ENCODE measurements at regions not wholly inside any gene's neighbourhood (a gene's known extent, or its start where the extent isn't known, plus 50 kb on each side); places are given as distances from the start of the nearest gene placed in this dataset.

- Histone ChIP-seq H3K4me1 (ENCODE audit: insufficient read depth, low read length) (no peaks in the 10 kb centered on the region), H3K27me3 (ENCODE audit: insufficient read depth, low read length) (no peaks in the 10 kb centered on the region), H3K9me3 (ENCODE audit: insufficient read depth, low read depth, low read length) (no peaks in the 10 kb centered on the region), H3K36me3 (ENCODE audit: insufficient read depth, low read depth, low read length) (no peaks in the 10 kb centered on the region), H3K4me3 (ENCODE audit: low read length) (no peak overlapping the region), H3K9ac (ENCODE audit: low read depth, low read length) (no peak overlapping the region), H3K27ac (ENCODE audit: low read length) (no peak overlapping the region)
Measured at GRCh38 chr12:90029317-90029716, 320.7 kb upstream of the ATP2B1 start.

GRCh38 chr12:90028635-90029051, 320.0 kb upstream of the ATP2B1 start:
- Histone ChIP-seq H3K36me3 (ENCODE audit: insufficient read depth, low read depth, low read length) (no peaks in the 10 kb centered on the region), H3K27ac (ENCODE audit: low read length) (no peak overlapping the region), H3K4me1 (ENCODE audit: insufficient read depth, low read length) (no peaks in the 10 kb centered on the region), H3K27me3 (ENCODE audit: insufficient read depth, low read length) (no peaks in the 10 kb centered on the region), H3K4me3 (ENCODE audit: low read length) (no peak overlapping the region), H3K9me3 (ENCODE audit: insufficient read depth, low read depth, low read length) (no peaks in the 10 kb centered on the region), H3K9ac (ENCODE audit: low read depth, low read length) (no peak overlapping the region)

GRCh38 chr12:90027889-90028634, 319.4 kb upstream of the ATP2B1 start:
- no peaks in the 10 kb centered on the region for H3K9me3 ChIP-seq (ENCODE audit: insufficient read depth, low read depth, low read length)
- H3K4me1 ChIP-seq (ENCODE audit: insufficient read depth, low read length): no peaks in the 10 kb centered on the region
- H3K27ac ChIP-seq (ENCODE audit: low read length): no peak overlapping the region
- no peak overlapping the region for H3K4me3 ChIP-seq (ENCODE audit: low read length)
- H3K36me3 ChIP-seq (ENCODE audit: insufficient read depth, low read depth, low read length): no peaks in the 10 kb centered on the region
- H3K9ac ChIP-seq (ENCODE audit: low read depth, low read length): no peak overlapping the region
- H3K27me3 ChIP-seq (ENCODE audit: insufficient read depth, low read length): no peaks in the 10 kb centered on the region

- Histone ChIP-seq H3K36me3 (ENCODE audit: insufficient read depth, low read depth, low read length) (no peaks in the 10 kb centered on the region), H3K9ac (ENCODE audit: low read depth, low read length) (no peak overlapping the region), H3K4me3 (ENCODE audit: low read length) (no peak overlapping the region), H3K27ac (ENCODE audit: low read length) (no peak overlapping the region), H3K27me3 (ENCODE audit: insufficient read depth, low read length) (no peaks in the 10 kb centered on the region), H3K9me3 (ENCODE audit: insufficient read depth, low read depth, low read length) (no peaks in the 10 kb centered on the region), H3K4me1 (ENCODE audit: insufficient read depth, low read length) (no peaks in the 10 kb centered on the region)
Measured at GRCh38 chr12:90027041-90027440, 318.4 kb upstream of the ATP2B1 start.

- Histone ChIP-seq H3K4me3 (ENCODE audit: low read length) (no peak overlapping the region), H3K27me3 (ENCODE audit: insufficient read depth, low read length) (no peaks in the 10 kb centered on the region), H3K4me1 (ENCODE audit: insufficient read depth, low read length) (no peaks in the 10 kb centered on the region), H3K36me3 (ENCODE audit: insufficient read depth, low read depth, low read length) (no peaks in the 10 kb centered on the region), H3K9me3 (ENCODE audit: insufficient read depth, low read depth, low read length) (no peaks in the 10 kb centered on the region), H3K27ac (ENCODE audit: low read length) (no peak overlapping the region), H3K9ac (ENCODE audit: low read depth, low read length) (no peak overlapping the region)
Measured at GRCh38 chr12:90026516-90026915, 317.9 kb upstream of the ATP2B1 start.

- Histone ChIP-seq H3K4me3 (ENCODE audit: low read length) (no peak overlapping the region), H3K27me3 (ENCODE audit: insufficient read depth, low read length) (no peaks in the 10 kb centered on the region), H3K36me3 (ENCODE audit: insufficient read depth, low read depth, low read length) (no peaks in the 10 kb centered on the region), H3K9me3 (ENCODE audit: insufficient read depth, low read depth, low read length) (no peaks in the 10 kb centered on the region), H3K4me1 (ENCODE audit: insufficient read depth, low read length) (no peaks in the 10 kb centered on the region), H3K9ac (ENCODE audit: low read depth, low read length) (no peak overlapping the region), H3K27ac (ENCODE audit: low read length) (no peak overlapping the region)
Measured at GRCh38 chr12:90024262-90024661, 315.6 kb upstream of the ATP2B1 start.

GRCh38 chr12:90023207-90023900, 314.7 kb upstream of the ATP2B1 start:
- no peak overlapping the region for H3K27ac ChIP-seq (ENCODE audit: low read length)
- H3K4me3 ChIP-seq (ENCODE audit: low read length): no peak overlapping the region
- H3K36me3 ChIP-seq (ENCODE audit: insufficient read depth, low read depth, low read length): no peaks in the 10 kb centered on the region
- no peak overlapping the region for H3K9ac ChIP-seq (ENCODE audit: low read depth, low read length)
- H3K27me3 ChIP-seq (ENCODE audit: insufficient read depth, low read length): no peaks in the 10 kb centered on the region
- no peaks in the 10 kb centered on the region for H3K4me1 ChIP-seq (ENCODE audit: insufficient read depth, low read length)
- no peaks in the 10 kb centered on the region for H3K9me3 ChIP-seq (ENCODE audit: insufficient read depth, low read depth, low read length)

GRCh38 chr12:90021795-90022440, 313.3 kb upstream of the ATP2B1 start:
- Histone ChIP-seq H3K9ac (ENCODE audit: low read depth, low read length) (no peak overlapping the region), H3K36me3 (ENCODE audit: insufficient read depth, low read depth, low read length) (no peaks in the 10 kb centered on the region), H3K4me1 (ENCODE audit: insufficient read depth, low read length) (no peaks in the 10 kb centered on the region), H3K9me3 (ENCODE audit: insufficient read depth, low read depth, low read length) (no peaks in the 10 kb centered on the region), H3K4me3 (ENCODE audit: low read length) (no peak overlapping the region), H3K27ac (ENCODE audit: low read length) (no peak overlapping the region), H3K27me3 (ENCODE audit: insufficient read depth, low read length) (no peaks in the 10 kb centered on the region)

GRCh38 chr12:90020881-90021280, 312.2 kb upstream of the ATP2B1 start:
- H3K36me3 ChIP-seq (ENCODE audit: insufficient read depth, low read depth, low read length): no peaks in the 10 kb centered on the region
- no peaks in the 10 kb centered on the region for H3K27me3 ChIP-seq (ENCODE audit: insufficient read depth, low read length)
- no peak overlapping the region for H3K9ac ChIP-seq (ENCODE audit: low read depth, low read length)
- H3K9me3 ChIP-seq (ENCODE audit: insufficient read depth, low read depth, low read length): no peaks in the 10 kb centered on the region
- no peak overlapping the region for H3K27ac ChIP-seq (ENCODE audit: low read length)
- no peak overlapping the region for H3K4me3 ChIP-seq (ENCODE audit: low read length)
- H3K4me1 ChIP-seq (ENCODE audit: insufficient read depth, low read length): no peaks in the 10 kb centered on the region

- Histone ChIP-seq H3K27ac (ENCODE audit: low read length) (no peak overlapping the region), H3K27me3 (ENCODE audit: insufficient read depth, low read length) (no peaks in the 10 kb centered on the region), H3K36me3 (ENCODE audit: insufficient read depth, low read depth, low read length) (no peaks in the 10 kb centered on the region), H3K4me1 (ENCODE audit: insufficient read depth, low read length) (no peaks in the 10 kb centered on the region), H3K4me3 (ENCODE audit: low read length) (no peak overlapping the region), H3K9me3 (ENCODE audit: insufficient read depth, low read depth, low read length) (no peaks in the 10 kb centered on the region), H3K9ac (ENCODE audit: low read depth, low read length) (no peak overlapping the region)
Measured at GRCh38 chr12:90020436-90020835, 311.8 kb upstream of the ATP2B1 start.

- H3K27ac ChIP-seq (ENCODE audit: low read length): no peak overlapping the region
- no peaks in the 10 kb centered on the region for H3K36me3 ChIP-seq (ENCODE audit: insufficient read depth, low read depth, low read length)
- no peaks in the 10 kb centered on the region for H3K4me1 ChIP-seq (ENCODE audit: insufficient read depth, low read length)
- H3K4me3 ChIP-seq (ENCODE audit: low read length): no peak overlapping the region
- no peaks in the 10 kb centered on the region for H3K27me3 ChIP-seq (ENCODE audit: insufficient read depth, low read length)
- H3K9ac ChIP-seq (ENCODE audit: low read depth, low read length): no peak overlapping the region
- no peaks in the 10 kb centered on the region for H3K9me3 ChIP-seq (ENCODE audit: insufficient read depth, low read depth, low read length)
Measured at GRCh38 chr12:90020014-90020413, 311.4 kb upstream of the ATP2B1 start.

GRCh38 chr12:90017316-90017715, 308.7 kb upstream of the ATP2B1 start:
- Histone ChIP-seq H3K9ac (ENCODE audit: low read depth, low read length) (no peak overlapping the region), H3K27me3 (ENCODE audit: insufficient read depth, low read length) (no peaks in the 10 kb centered on the region), H3K4me3 (ENCODE audit: low read length) (no peak overlapping the region), H3K4me1 (ENCODE audit: insufficient read depth, low read length) (no peaks in the 10 kb centered on the region), H3K36me3 (ENCODE audit: insufficient read depth, low read depth, low read length) (no peaks in the 10 kb centered on the region), H3K9me3 (ENCODE audit: insufficient read depth, low read depth, low read length) (no peaks in the 10 kb centered on the region), H3K27ac (ENCODE audit: low read length) (no peak overlapping the region)
